Transverse colon (tissue), 4 donors: ENCODE measurements at regions not wholly inside any gene's neighbourhood (a gene's known extent, or its start where the extent isn't known, plus 50 kb on each side); places are given as distances from the start of the nearest gene placed in this dataset.

ENCODE experiments used
- EP300 ChIP-seq: sonication (generic); formaldehyde crosslinking; IDR thresholded peaks from one replicate; pipeline ENCODE4 v1.6.1; 2017; ENCODE audit warnings: antibody characterized with exemption, low read depth
- POLR2A ChIP-seq: fragments of 450-650 bp; IDR thresholded peaks from one replicate; pipeline ENCODE4 v1.6.1; 2016; ENCODE audit warnings: antibody characterized with exemption, mild to moderate bottlenecking, moderate library complexity
- POLR2AphosphoS5 ChIP-seq, 3 donors: sonication (generic); formaldehyde crosslinking; IDR thresholded peaks; one replicate each; pipeline ENCODE4 v1.6.1; 2016; ENCODE audit warnings: antibody characterized with exemption in 3 of 3
- TF ChIP-seq, protein P1 (sequence below), 5 experiments: fragments of 200-600 bp in 3 of 5; fragments of 450-650 bp in 2 of 5; sonication (generic) in 3 of 5; IDR thresholded peaks; 1 replicate in 2 of 5; 2 replicates in 3 of 5; pipeline ENCODE4 v1.5.1; 2016 to 2017; ENCODE audit warnings: antibody characterized with exemption in 5 of 5, inconsistent platforms in 3 of 5, mild to moderate bottlenecking in 2 of 5, moderate library complexity in 1 of 5

GRCh38 chr15:53830707-53831386, 71.4 kb upstream of the WDR72 start:
- no peak for TF ChIP-seq POLR2A
- TF ChIP-seq, protein P1, sequence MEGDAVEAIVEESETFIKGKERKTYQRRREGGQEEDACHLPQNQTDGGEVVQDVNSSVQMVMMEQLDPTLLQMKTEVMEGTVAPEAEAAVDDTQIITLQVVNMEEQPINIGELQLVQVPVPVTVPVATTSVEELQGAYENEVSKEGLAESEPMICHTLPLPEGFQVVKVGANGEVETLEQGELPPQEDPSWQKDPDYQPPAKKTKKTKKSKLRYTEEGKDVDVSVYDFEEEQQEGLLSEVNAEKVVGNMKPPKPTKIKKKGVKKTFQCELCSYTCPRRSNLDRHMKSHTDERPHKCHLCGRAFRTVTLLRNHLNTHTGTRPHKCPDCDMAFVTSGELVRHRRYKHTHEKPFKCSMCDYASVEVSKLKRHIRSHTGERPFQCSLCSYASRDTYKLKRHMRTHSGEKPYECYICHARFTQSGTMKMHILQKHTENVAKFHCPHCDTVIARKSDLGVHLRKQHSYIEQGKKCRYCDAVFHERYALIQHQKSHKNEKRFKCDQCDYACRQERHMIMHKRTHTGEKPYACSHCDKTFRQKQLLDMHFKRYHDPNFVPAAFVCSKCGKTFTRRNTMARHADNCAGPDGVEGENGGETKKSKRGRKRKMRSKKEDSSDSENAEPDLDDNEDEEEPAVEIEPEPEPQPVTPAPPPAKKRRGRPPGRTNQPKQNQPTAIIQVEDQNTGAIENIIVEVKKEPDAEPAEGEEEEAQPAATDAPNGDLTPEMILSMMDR (IDR thresholded peaks at IDR 0.05): no peak
- no peak for TF ChIP-seq EP300
- TF ChIP-seq POLR2AphosphoS5 (IDR thresholded peaks at IDR 0.05): no peak
